Coronary artery (tissue), 2 donors: ENCODE measurements at regions not wholly inside any gene's neighbourhood (a gene's known extent, or its start where the extent isn't known, plus 50 kb on each side); places are given as distances from the start of the nearest gene placed in this dataset.

Experiments used
- DNase-seq: peaks from one replicate; pipeline ENCODE4 v3.0.0-alpha.2; 2017; ENCODE audit warnings: low spot score
- H3K27ac ChIP-seq, 2 donors: fragments of 200-600 bp; sonication (generic); one replicate each; pipeline ENCODE4 v1.5.1; 2016 to 2019
- H3K4me3 ChIP-seq: fragments of 200-600 bp; sonication (generic); 2 replicates; pipeline ENCODE4 v1.5.1; 2016; ENCODE audit warnings: mild to moderate bottlenecking, moderate library complexity
- TF ChIP-seq, protein P1 (sequence below): fragments of 200-600 bp; sonication (generic); IDR thresholded peaks from one replicate; pipeline ENCODE4 v1.5.1; 2019; ENCODE audit warnings: antibody characterized with exemption

DNA sequence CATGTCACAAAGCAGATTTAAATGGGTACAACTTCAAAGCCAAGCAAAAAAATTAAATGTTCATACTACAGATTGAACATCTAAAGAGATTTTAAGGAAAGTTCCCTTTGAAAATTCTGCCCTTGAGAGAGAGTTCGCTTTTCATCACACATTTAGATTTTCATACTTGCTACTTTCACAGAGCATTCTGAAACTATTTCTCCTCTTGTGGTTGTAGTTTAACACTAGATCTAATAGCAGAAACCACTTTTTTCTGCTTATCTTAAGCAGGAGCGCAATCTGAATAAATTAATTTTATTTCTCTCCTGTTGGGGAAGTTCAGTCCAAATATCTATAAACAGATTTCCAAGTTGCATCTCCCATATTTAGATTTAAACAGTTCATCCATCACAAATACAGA is 173.3 kb upstream of the RASA1 start:
- no peak overlapping the region for H3K4me3 ChIP-seq
- no peak for DNase-seq
- H3K27ac ChIP-seq, result no peak overlapping the region
- TF ChIP-seq, protein P1, sequence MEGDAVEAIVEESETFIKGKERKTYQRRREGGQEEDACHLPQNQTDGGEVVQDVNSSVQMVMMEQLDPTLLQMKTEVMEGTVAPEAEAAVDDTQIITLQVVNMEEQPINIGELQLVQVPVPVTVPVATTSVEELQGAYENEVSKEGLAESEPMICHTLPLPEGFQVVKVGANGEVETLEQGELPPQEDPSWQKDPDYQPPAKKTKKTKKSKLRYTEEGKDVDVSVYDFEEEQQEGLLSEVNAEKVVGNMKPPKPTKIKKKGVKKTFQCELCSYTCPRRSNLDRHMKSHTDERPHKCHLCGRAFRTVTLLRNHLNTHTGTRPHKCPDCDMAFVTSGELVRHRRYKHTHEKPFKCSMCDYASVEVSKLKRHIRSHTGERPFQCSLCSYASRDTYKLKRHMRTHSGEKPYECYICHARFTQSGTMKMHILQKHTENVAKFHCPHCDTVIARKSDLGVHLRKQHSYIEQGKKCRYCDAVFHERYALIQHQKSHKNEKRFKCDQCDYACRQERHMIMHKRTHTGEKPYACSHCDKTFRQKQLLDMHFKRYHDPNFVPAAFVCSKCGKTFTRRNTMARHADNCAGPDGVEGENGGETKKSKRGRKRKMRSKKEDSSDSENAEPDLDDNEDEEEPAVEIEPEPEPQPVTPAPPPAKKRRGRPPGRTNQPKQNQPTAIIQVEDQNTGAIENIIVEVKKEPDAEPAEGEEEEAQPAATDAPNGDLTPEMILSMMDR, result no peak

DNA sequence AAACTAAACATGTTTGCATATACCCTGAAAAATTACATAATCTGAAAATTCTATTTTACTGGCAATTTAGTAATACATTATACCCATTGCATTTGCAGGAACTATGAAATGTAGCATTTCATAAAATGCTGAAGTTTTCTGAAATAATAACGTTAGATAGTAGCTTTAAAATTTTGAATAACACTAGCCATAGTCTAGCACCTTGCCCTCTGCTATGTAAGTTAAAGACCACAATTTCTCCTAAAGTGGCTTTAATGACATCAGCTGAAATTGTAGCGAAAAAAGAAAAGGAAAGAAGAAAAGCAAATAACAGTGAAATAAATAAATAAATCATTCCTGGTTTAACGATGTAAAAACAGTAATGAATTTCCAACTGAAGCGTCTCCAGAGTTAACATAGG is 172.8 kb upstream of the RASA1 start:
- no peak for DNase-seq
- Histone ChIP-seq H3K27ac (no peak overlapping the region), H3K4me3 (no peak overlapping the region)
- TF ChIP-seq, protein P1, result no peak

DNA sequence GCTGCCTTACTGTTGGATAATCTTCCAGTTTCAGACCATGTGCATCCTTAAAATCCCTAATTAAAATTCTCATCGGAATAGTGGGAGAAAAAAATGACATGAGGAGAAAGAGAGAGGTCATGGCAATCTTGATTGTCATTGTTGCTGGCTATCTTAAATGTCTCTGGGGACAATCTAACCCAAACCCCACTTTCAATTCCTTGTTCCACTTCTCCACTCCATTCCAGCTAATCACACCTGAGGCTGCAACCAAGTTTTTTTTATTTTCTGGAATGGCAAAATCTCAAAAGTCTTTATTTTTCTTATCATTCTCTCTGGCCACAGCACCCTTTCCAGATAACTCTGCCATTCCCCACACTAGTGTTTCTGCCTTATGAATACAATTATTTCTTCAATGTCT is 171.9 kb upstream of the RASA1 start:
- no peak overlapping the region for H3K27ac ChIP-seq
- TF ChIP-seq, protein P1, result no peak
- H3K4me3 ChIP-seq, result no peak overlapping the region
- no peak for DNase-seq

DNA sequence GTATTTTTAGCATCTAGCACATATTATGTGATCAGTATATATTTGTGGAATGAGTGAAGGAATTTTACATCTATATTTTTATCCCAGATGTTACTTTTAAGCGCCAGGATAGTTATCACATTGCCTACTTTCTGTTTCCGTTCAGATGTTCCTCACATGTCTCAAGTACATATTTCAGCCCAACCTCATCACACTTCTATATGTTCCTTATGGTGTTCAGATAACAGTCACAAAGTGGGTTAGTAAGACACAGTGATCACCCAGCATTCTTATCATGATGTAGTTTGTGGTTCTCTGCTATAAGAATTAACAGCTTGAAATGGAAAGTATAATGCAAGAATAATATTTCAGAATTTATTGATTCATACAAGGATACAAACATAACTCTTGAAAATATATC is 170.0 kb upstream of the RASA1 start:
- TF ChIP-seq, protein P1, result no peak
- DNase-seq, result no peak
- Histone ChIP-seq H3K4me3 (no peak overlapping the region), H3K27ac (no peak overlapping the region)

DNA sequence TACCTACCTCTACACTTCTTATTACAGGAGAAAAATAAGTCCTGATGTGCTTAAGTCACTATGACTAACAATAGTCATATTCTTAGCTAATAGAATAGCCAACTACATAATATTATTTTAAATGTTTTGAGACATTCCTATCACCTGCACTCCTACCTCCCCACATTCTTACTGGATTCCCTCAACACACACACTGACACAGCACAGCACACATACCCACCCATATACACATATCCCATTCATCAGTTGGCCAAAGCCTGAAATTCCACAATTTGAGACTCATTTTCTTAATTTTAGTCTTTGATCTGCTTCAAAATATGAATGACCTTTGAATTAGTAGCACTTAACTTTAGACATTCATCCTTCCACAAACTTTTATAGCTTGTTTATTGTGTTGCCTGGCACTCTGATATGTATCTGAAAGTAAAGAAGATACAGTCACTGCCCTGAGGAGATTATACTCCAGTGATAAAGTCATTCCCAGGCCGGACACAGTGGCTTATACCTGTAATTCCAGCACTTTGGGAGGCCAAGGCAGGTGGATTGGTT is 168.3 kb upstream of the RASA1 start:
- no peak for DNase-seq
- Histone ChIP-seq H3K4me3 (no peak overlapping the region), H3K27ac (no peak overlapping the region)
- TF ChIP-seq, protein P1, result no peak

DNA sequence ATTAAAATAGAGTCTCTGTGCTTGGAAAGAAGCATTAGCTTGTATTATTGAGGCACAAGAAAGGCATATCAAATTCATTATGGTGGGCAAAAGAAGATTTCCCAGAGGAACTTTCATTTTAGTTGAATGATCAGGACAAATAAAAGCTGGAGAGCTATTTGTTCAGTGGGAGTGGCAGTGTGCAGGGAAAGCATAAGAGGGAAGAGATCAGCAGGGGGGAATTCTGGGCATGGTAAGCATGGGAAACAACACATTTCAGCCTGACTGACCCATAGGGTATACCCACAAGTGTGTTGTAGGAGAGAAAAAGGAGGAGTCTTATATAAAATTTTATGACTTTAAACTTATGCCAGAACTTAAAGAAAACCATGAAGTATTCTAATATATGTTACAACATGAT is 167.7 kb upstream of the RASA1 start:
- no peak for DNase-seq
- TF ChIP-seq, protein P1, result no peak
- no peak overlapping the region for H3K4me3 ChIP-seq
- H3K27ac ChIP-seq, result no peak overlapping the region

DNA sequence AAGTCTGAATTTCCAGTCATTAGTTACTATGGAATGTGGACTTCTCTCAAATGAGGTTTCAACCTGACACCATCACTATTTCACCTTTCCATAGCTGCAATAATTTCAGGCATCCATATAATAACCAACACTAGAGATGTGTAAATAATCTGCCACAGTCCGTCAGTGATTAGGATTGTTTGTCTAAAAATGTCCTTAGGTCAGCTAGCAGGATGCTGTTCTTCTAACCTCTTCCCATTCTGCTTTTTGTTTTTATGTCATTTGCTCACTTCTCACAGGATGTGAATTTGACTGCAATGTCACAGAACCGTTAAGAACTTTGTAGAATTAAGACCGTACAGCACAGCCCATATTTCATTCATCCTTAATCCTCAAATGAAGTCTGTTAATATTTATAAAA is 166.4 kb upstream of the RASA1 start:
- TF ChIP-seq, protein P1, result no peak
- no peak for DNase-seq
- H3K27ac ChIP-seq, result no peak overlapping the region

More for the DNA sequence above, 166.4 kb upstream of the RASA1 start:
- no peak overlapping the region for H3K4me3 ChIP-seq
